ENCODE measurements at regions not wholly inside any gene's neighbourhood (a gene's known extent, or its start where the extent isn't known, plus 50 kb on each side); places are given as distances from the start of the nearest gene placed in this dataset.

DNA sequence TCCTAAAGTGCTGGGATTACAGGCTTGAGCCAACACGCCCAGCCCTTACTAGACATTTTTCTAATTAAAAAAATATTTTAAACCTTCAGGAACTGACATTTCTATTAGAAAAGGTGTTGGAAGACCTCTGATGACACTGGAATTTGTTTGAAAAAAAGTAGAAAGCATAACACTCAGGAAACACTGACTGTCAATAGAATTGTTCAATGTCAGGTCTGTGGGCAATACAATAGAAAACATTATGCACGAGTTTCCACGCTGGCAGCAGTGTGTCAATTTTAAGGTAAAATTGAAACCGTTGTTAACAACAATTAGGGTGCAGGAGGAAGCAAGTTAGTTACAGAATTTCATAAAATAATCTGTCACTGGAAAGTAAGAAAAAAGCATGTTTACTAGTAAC is 140.7 kb upstream of the KLHL4 start:
- ChIA-PET CTCF (no interaction called here), POLR2A (no interaction called here)
- Histone ChIP-seq H3K4me3 (ENCODE audit: low read depth, low read length) (no peak overlapping the region), H3K27me3 (ENCODE audit: control insufficient read depth, insufficient read depth, low read length) (no peaks in the 10 kb centered on the region), H3K36me3 (ENCODE audit: control insufficient read depth, insufficient read depth, low read length) (no peaks in the 10 kb centered on the region)
- no peak for DNase-seq (ENCODE audit: low read depth)
- TF ChIP-seq, protein P1, sequence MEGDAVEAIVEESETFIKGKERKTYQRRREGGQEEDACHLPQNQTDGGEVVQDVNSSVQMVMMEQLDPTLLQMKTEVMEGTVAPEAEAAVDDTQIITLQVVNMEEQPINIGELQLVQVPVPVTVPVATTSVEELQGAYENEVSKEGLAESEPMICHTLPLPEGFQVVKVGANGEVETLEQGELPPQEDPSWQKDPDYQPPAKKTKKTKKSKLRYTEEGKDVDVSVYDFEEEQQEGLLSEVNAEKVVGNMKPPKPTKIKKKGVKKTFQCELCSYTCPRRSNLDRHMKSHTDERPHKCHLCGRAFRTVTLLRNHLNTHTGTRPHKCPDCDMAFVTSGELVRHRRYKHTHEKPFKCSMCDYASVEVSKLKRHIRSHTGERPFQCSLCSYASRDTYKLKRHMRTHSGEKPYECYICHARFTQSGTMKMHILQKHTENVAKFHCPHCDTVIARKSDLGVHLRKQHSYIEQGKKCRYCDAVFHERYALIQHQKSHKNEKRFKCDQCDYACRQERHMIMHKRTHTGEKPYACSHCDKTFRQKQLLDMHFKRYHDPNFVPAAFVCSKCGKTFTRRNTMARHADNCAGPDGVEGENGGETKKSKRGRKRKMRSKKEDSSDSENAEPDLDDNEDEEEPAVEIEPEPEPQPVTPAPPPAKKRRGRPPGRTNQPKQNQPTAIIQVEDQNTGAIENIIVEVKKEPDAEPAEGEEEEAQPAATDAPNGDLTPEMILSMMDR (IDR thresholded peaks at IDR 0.05; ENCODE audit: insufficient read depth, low read depth, low read length) = no peak

DNA sequence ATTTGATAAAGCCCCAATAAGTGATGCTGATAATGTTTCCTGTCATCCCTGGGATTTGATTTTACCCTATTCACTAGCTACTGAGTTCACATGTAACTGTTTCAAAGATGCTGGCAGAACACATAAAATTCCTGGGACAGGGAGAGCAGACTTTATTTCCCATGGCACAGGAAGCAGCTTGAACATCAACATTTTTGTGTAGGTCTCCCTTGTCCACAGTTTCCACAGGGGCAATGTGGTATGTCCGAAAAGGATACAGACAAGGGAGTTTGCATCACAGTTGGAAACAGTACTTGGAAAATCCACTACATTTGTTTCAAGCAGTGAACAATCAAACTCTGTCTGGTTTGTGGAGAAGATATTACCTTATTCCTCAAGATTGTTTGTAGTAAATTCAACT is 129.2 kb upstream of the KLHL4 start:
- Histone ChIP-seq H3K4me3 (ENCODE audit: low read depth, low read length) (no peak overlapping the region), H3K36me3 (ENCODE audit: control insufficient read depth, insufficient read depth, low read length) (no peaks in the 10 kb centered on the region), H3K27me3 (ENCODE audit: control insufficient read depth, insufficient read depth, low read length) (no peaks in the 10 kb centered on the region)
- POLR2A ChIA-PET = no interaction called here
- no peak for DNase-seq (ENCODE audit: low read depth)
- TF ChIP-seq, protein P1 (IDR thresholded peaks at IDR 0.05; ENCODE audit: insufficient read depth, low read depth, low read length) = no peak
- CTCF ChIA-PET = no interaction called here

DNA sequence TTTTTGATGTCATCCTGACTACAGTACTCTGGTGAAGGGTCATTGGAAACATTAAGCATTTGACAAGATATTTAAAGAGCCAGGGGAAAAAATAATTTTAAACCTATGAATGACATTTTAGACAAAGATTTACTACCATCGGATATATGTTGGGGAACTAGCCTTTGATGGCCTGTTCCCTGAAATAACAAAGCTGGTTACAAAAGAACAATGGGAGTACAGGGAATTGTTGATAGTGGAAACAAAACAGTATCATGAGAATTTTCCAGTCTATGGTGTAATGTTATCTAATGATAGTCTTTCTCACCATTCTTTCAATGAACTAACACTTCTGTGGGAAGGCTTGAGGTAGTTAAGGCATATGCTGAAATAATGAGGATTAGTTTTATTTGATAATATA is 125.9 kb upstream of the KLHL4 start:
- H3K36me3 ChIP-seq (ENCODE audit: control insufficient read depth, insufficient read depth, low read length) = no peaks in the 10 kb centered on the region
- ChIA-PET POLR2A (no interaction called here), CTCF (no interaction called here)
- TF ChIP-seq, protein P1 (IDR thresholded peaks at IDR 0.05; ENCODE audit: insufficient read depth, low read depth, low read length) = no peak
- no peak overlapping the region for H3K4me3 ChIP-seq (ENCODE audit: low read depth, low read length)
- DNase-seq (ENCODE audit: low read depth) = no peak
- H3K27me3 ChIP-seq (ENCODE audit: control insufficient read depth, insufficient read depth, low read length) = no peaks in the 10 kb centered on the region

DNA sequence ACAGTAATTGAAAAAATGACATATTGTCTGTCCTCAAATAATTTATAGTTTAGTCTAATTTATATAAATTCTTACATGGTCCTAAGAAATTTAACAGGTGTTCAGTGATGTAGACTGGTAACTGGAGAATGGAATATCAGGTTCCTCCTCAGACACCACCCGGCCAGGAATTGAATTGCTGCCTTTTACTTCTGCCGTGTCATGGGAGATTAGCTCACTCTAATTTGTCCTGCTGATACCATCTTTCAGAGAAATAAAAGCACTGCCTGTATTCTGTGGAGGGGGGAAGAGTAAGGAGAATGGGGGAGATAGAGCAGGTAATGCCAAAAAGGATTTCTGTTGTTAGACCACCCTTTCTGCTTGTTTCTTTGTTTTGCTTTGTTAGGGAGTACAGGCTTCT is 125.2 kb upstream of the KLHL4 start:
- DNase-seq (ENCODE audit: low read depth) = no peak
- ChIA-PET CTCF (no interaction called here), POLR2A (no interaction called here)
- Histone ChIP-seq H3K27me3 (ENCODE audit: control insufficient read depth, insufficient read depth, low read length) (no peaks in the 10 kb centered on the region), H3K36me3 (ENCODE audit: control insufficient read depth, insufficient read depth, low read length) (no peaks in the 10 kb centered on the region), H3K4me3 (ENCODE audit: low read depth, low read length) (no peak overlapping the region)
- TF ChIP-seq, protein P1 (IDR thresholded peaks at IDR 0.05; ENCODE audit: insufficient read depth, low read depth, low read length) = no peak

DNA sequence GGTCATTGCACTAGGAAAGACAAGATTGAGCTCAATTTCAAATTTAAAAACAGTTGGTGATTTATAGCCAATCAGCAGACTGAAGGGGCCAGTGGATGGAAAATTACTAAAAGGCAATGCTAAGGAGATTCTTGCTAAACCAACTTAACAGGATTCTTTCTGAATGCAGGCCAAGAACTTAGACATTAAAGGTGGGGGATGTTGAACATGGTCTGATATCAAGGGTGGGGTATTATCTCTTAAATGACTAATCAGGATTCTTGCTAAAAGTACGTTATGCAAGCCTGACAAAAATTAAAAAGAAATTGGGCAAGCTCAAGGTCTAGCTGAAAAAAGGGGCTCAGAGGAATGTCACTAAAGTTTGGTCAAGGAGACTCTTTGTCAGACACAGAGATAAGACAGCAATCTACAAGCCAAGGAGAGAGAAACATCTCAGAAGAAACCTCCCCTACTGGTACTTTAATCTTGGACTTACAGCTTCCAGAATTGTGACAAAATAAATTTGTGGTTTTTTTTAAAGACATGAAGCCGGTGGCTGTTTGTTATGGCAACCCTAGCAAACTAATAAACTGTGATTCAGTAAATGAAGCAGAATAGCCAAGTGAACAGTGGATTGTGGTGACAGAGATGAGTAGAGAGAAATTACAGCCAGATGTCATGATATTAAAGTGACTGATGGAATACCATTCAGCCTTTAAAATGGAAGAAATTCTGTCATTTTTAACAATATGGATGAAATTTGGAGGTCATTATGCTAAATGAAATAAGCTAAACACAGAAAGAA is 120.3 kb upstream of the KLHL4 start:
- TF ChIP-seq, protein P1 (IDR thresholded peaks at IDR 0.05; ENCODE audit: insufficient read depth, low read depth, low read length) = no peak
- ChIA-PET POLR2A (no interaction called here), CTCF (no interaction called here)
- Histone ChIP-seq H3K4me3 (ENCODE audit: low read depth, low read length) (no peak overlapping the region), H3K27me3 (ENCODE audit: control insufficient read depth, insufficient read depth, low read length) (no peaks in the 10 kb centered on the region), H3K36me3 (ENCODE audit: control insufficient read depth, insufficient read depth, low read length) (no peaks in the 10 kb centered on the region)
- DNase-seq (ENCODE audit: low read depth) = no peak

Measured in BJ (cell line).